ENCODE measurements at regions not wholly inside any gene's neighbourhood (a gene's known extent, or its start where the extent isn't known, plus 50 kb on each side); places are given as distances from the start of the nearest gene placed in this dataset.

- no peaks in the 10 kb centered on the region for H3K36me3 Mint-ChIP-seq (ENCODE audit: insufficient read depth in 1 of 3, low read depth in 3 of 3)
- DNase-seq: no peak
- Histone ChIP-seq H2BK12ac (ENCODE audit: insufficient read length, low read depth, low read length) (no peak overlapping the region), H3K27ac (ENCODE audit: insufficient read length, low read depth, low read length) (no peak overlapping the region), H3K9me3 (ENCODE audit: control insufficient read depth, low read depth, low read length) (no peaks in the 10 kb centered on the region), H4K91ac (ENCODE audit: insufficient read length, low read depth, low read length) (no peak overlapping the region), H2BK15ac (ENCODE audit: low read depth, low read length) (no peak overlapping the region), H3K23me2 (ENCODE audit: insufficient read length, low read depth, low read length, poor library complexity, severe bottlenecking) (no peaks in the 10 kb centered on the region), H2AK5ac (ENCODE audit: insufficient read length, low read length) (no peak overlapping the region), H3K14ac (ENCODE audit: insufficient read depth, low read length) (no peak overlapping the region), H3K4ac (ENCODE audit: low read depth, low read length) (no peak overlapping the region), H2AFZ (ENCODE audit: low read length) (no peak overlapping the region), H3K27me3 (ENCODE audit: insufficient read depth, low read length) (no peaks in the 10 kb centered on the region), H3K56ac (ENCODE audit: insufficient read length, low read depth, low read length) (no peak overlapping the region), H4K5ac (ENCODE audit: insufficient read length, low read depth, low read length) (no peak overlapping the region), H3T11ph (ENCODE audit: low read length) (no peak overlapping the region), H2BK120ac (ENCODE audit: low read depth, low read length, poor library complexity, severe bottlenecking) (no peak overlapping the region), H4K8ac (replicated peaks; ENCODE audit: insufficient read length, low read depth, low read length) (no peak overlapping the region), H3K79me1 (ENCODE audit: insufficient read depth, low read depth, low read length, poor library complexity, severe bottlenecking) (no peaks in the 10 kb centered on the region), H3K79me2 (ENCODE audit: insufficient read depth, low read length) (no peaks in the 10 kb centered on the region), H3K9ac (ENCODE audit: extremely low read depth, insufficient read length, low read length) (no peak overlapping the region), H3K23ac (ENCODE audit: insufficient read length, low read depth, low read length) (no peak overlapping the region), H4K20me1 (ENCODE audit: control insufficient read depth, insufficient read depth, insufficient read length) (no peaks in the 10 kb centered on the region), H2BK5ac (ENCODE audit: insufficient read length, low read length) (no peak overlapping the region), H3K4me1 (ENCODE audit: insufficient read depth, low read length) (no peaks in the 10 kb centered on the region), H3K4me2 (ENCODE audit: insufficient read depth, insufficient read length, low read length) (no peak overlapping the region), H2BK20ac (ENCODE audit: low read depth, low read length, poor library complexity, severe bottlenecking) (no peak overlapping the region), H3K18ac (ENCODE audit: insufficient read length, low read depth, low read length) (no peak overlapping the region)
- peaks cover 65 to 70% of the 10 kb centered on the region in 2 experiments for H3K9me3 Mint-ChIP-seq
- peaks cover 0 to 3% of the 10 kb centered on the region in 2 experiments; a peak in 1 of 4 replicates for H3K4me1 Mint-ChIP-seq
- H3K27ac Mint-ChIP-seq: no peak overlapping the region
- WGBS (ENCODE audit: extremely low coverage, insufficient read length, low lambda C conversion rate): no CpG with 5 or more reads among the region's 6 CpGs
- TF ChIP-seq, protein P1, sequence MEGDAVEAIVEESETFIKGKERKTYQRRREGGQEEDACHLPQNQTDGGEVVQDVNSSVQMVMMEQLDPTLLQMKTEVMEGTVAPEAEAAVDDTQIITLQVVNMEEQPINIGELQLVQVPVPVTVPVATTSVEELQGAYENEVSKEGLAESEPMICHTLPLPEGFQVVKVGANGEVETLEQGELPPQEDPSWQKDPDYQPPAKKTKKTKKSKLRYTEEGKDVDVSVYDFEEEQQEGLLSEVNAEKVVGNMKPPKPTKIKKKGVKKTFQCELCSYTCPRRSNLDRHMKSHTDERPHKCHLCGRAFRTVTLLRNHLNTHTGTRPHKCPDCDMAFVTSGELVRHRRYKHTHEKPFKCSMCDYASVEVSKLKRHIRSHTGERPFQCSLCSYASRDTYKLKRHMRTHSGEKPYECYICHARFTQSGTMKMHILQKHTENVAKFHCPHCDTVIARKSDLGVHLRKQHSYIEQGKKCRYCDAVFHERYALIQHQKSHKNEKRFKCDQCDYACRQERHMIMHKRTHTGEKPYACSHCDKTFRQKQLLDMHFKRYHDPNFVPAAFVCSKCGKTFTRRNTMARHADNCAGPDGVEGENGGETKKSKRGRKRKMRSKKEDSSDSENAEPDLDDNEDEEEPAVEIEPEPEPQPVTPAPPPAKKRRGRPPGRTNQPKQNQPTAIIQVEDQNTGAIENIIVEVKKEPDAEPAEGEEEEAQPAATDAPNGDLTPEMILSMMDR (conservative IDR thresholded peaks at IDR 0.05): no peak
- no peak overlapping the region for H3K4me3 Mint-ChIP-seq
- peaks cover 2% of the 10 kb centered on the region; the same call in 1 of the 2 replicates for H3K27me3 Mint-ChIP-seq (ENCODE audit: low read depth)
Observed at GRCh38 chrX:39426101-39426500, 624.8 kb downstream of the MID1IP1 start.

Data from H9 (cell line).